ENCODE measurements at regions not wholly inside any gene's neighbourhood (a gene's known extent, or its start where the extent isn't known, plus 50 kb on each side); places are given as distances from the start of the nearest gene placed in this dataset.

DNA sequence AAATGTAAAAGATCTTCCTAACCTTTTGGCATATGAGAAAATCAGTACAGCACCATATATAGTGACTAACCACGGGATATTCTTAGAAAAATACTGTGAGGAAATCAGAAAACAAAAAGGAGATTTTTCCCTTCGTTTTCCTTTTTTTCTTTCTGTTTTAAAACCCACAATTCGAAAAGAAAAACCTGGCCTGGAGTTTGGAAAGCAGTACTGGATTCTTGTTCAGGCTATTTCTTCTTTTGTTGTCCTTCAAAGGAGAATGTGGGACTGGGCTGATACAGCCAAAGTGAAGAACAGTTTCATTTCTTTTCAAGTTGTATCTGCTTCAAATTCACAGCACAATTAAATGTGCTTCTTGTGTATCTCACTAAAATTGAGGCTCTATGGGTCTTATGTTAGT lies 156.8 kb upstream of the PHYHIPL start:
- no peaks in the 10 kb centered on the region for H3K9me3 ChIP-seq (ENCODE audit: control insufficient read depth, insufficient read depth, low read length)
- H3K4me3 ChIP-seq (ENCODE audit: insufficient read depth, low read depth, low read length) = no peak overlapping the region
- H2BK5ac ChIP-seq (ENCODE audit: low read depth, low read length, poor library complexity, severe bottlenecking) = no peak overlapping the region
- H4K5ac ChIP-seq (ENCODE audit: low read depth, low read length) = no peak overlapping the region
- H4K20me1 ChIP-seq (ENCODE audit: insufficient read depth, low read length) = no peaks in the 10 kb centered on the region
- no peak overlapping the region for H4K8ac ChIP-seq (ENCODE audit: low read depth in 2 of 2, low read length in 2 of 2)
- H2AK9ac ChIP-seq (replicated peaks; ENCODE audit: low read depth, low read length, poor library complexity) = no peak overlapping the region
- no peaks in the 10 kb centered on the region; the same call in 1 of the 2 replicates for H3K27me3 ChIP-seq (ENCODE audit: control insufficient read depth, insufficient read depth, low read length)
- H3K4me2 ChIP-seq (ENCODE audit: low read depth, low read length) = no peak overlapping the region
- H3K14ac ChIP-seq (replicated peaks; ENCODE audit: low read depth, low read length) = no peak overlapping the region
- no peak for TF ChIP-seq CHD1 (IDR thresholded peaks at IDR 0.05; ENCODE audit: low read depth, low read length)
- TF ChIP-seq POLR2A (IDR thresholded peaks at IDR 0.05; ENCODE audit: low read depth, low read length) = no peak
- no peak for TF ChIP-seq RCOR1 (IDR thresholded peaks at IDR 0.05; ENCODE audit: insufficient replicate concordance, low read length)
- no peak for TF ChIP-seq CEBPB (IDR thresholded peaks at IDR 0.05; ENCODE audit: low read depth, low read length)
- no peak for TF ChIP-seq MXI1 (IDR thresholded peaks at IDR 0.05; ENCODE audit: borderline replicate concordance, low read depth, low read length)
- no peak for TF ChIP-seq MAZ (IDR thresholded peaks at IDR 0.05; ENCODE audit: borderline replicate concordance, low read depth, low read length)
- TF ChIP-seq USF2 (IDR thresholded peaks at IDR 0.05; ENCODE audit: low read depth, low read length) = no peak
- TF ChIP-seq SMC3 (IDR thresholded peaks at IDR 0.05; ENCODE audit: low read depth, low read length) = no peak
- TF ChIP-seq NFE2L2 (IDR thresholded peaks at IDR 0.05; ENCODE audit: low read depth, low read length) = no peak
- TF ChIP-seq FOS (IDR thresholded peaks at IDR 0.05; ENCODE audit: low read depth, low read length) = no peak
- no peak for TF ChIP-seq CTCF (conservative IDR thresholded peaks at IDR 0.05; ENCODE audit: low read depth, low read length)
- no peak for TF ChIP-seq MAFK (IDR thresholded peaks at IDR 0.05; ENCODE audit: low read depth, low read length)
- TF ChIP-seq RAD21 (IDR thresholded peaks at IDR 0.05; ENCODE audit: low read length) = no peak
- no peak for TF ChIP-seq RFX5 (IDR thresholded peaks at IDR 0.05; ENCODE audit: low read depth, low read length)
- no peak for TF ChIP-seq BHLHE40 (IDR thresholded peaks at IDR 0.05; ENCODE audit: low read depth, low read length)
- TF ChIP-seq ELK1 (IDR thresholded peaks at IDR 0.05; ENCODE audit: borderline replicate concordance, low read depth, low read length) = no peak
- no peaks in the 10 kb centered on the region for H3K36me3 ChIP-seq (ENCODE audit: control insufficient read depth, insufficient read depth, low read length)
- H2BK15ac ChIP-seq (ENCODE audit: low read depth, low read length) = no peak overlapping the region
- no peak overlapping the region for H4K91ac ChIP-seq (ENCODE audit: insufficient read depth, low read depth, low read length)
- dilution Hi-C loops (cut with HindIII; ENCODE audit: low sequenced_read_pairs, unreplicated experiment) (no loop called here), intact Hi-C loops (cut with micrococcal nuclease) (no loop called here), in situ Hi-C loops (cut with MboI; ENCODE audit: low sequenced_read_pairs) (no loop called here)
- H3K9ac ChIP-seq (ENCODE audit: low read depth, low read length) = no peak overlapping the region
- H2AFZ ChIP-seq (replicated peaks; ENCODE audit: low read length, poor library complexity) = no peak overlapping the region
- H3K9me1 ChIP-seq (ENCODE audit: insufficient read depth, low read length) = no peaks in the 10 kb centered on the region
- H3K56ac ChIP-seq (ENCODE audit: extremely low read depth, insufficient read depth, low read length) = no peak overlapping the region
- WGBS, 2 experiments (ENCODE audit: extremely low coverage in 2 of 2, insufficient read length in 1 of 2) = no CpG with 5 or more reads among the region's 3 CpGs
- no peak overlapping the region for H3K4ac ChIP-seq (ENCODE audit: low read depth, low read length)
- no peak overlapping the region for H2BK120ac ChIP-seq (ENCODE audit: low read depth, low read length)
- no peaks in the 10 kb centered on the region for H3K4me1 ChIP-seq (ENCODE audit: control insufficient read depth, insufficient read depth, low read length)
- H2AK5ac ChIP-seq (ENCODE audit: low read depth, low read length) = no peak overlapping the region
- CTCF ChIA-PET = no interaction called here
- H3K18ac ChIP-seq (ENCODE audit: low read depth, low read length) = no peak overlapping the region
- H3K23ac ChIP-seq (ENCODE audit: low read depth, low read length) = no peak overlapping the region
- no TSS peak for BruUV-seq (replicated peaks)
- POLR2A ChIA-PET (ENCODE audit: unreplicated experiment) = no interaction called here
- ATAC-seq (ENCODE audit: low read depth) = no peak
- H3K27ac ChIP-seq (ENCODE audit: insufficient read depth, low read length) = no peak overlapping the region
- no peak for DNase-seq
- no peaks in the 10 kb centered on the region for H3K79me1 ChIP-seq (ENCODE audit: low read depth in 1 of 2, low read length in 2 of 2)
- H2BK20ac ChIP-seq (ENCODE audit: low read depth, low read length) = no peak overlapping the region
